Lower lobe of right lung (tissue), 2 donors: ENCODE measurements at regions not wholly inside any gene's neighbourhood (a gene's known extent, or its start where the extent isn't known, plus 50 kb on each side); places are given as distances from the start of the nearest gene placed in this dataset.

Experiments
- ATAC-seq, 2 donors: fragments of 200-7000 bp; cut with Tn5 transposase; one replicate each; pipeline ENCODE4 v1.9.1; 2020 to 2022; ENCODE audit warnings: mild to moderate bottlenecking in 2 of 2, moderate library complexity in 2 of 2
- DNase-seq: peaks from one replicate; pipeline ENCODE4 v3.0.0-alpha.2; 2020
- H3K27ac ChIP-seq: fragments of 200-600 bp; one replicate; pipeline ENCODE4 v1.8.0; 2022
- H3K27me3 ChIP-seq: fragments of 200-600 bp; one replicate; pipeline ENCODE4 v1.8.0; 2022; ENCODE audit warnings: low read depth
- H3K36me3 ChIP-seq: fragments of 200-600 bp; one replicate; pipeline ENCODE4 v1.8.0; 2022; ENCODE audit warnings: mild to moderate bottlenecking
- H3K4me1 ChIP-seq: fragments of 200-600 bp; one replicate; pipeline ENCODE4 v1.8.0; 2022
- H3K4me3 ChIP-seq: fragments of 200-600 bp; one replicate; pipeline ENCODE4 v1.8.0; 2022; ENCODE audit warnings: mild to moderate bottlenecking
- H3K9me3 ChIP-seq: fragments of 200-600 bp; one replicate; pipeline ENCODE4 v1.8.0; 2022
- CTCF ChIP-seq: fragments of 200-600 bp; IDR thresholded peaks from one replicate; pipeline ENCODE4 v1.8.0; 2022; ENCODE audit warnings: antibody characterized with exemption, mild to moderate bottlenecking
- intact Hi-C: fragments of 100-400 bp; cut with DNase I; formaldehyde crosslinking; loops from one replicate; pipeline ENCODE4 v1.11.0; 2022
- donor health status: DM: no; HTN: yes; CAD: no; lungs with severe emphysema.

GRCh38 chr15:60057554-60057953, 53.4 kb downstream of the FOXB1 start:
- intact Hi-C loops: no loop called here
- ATAC-seq: no peak
- Histone ChIP-seq H3K4me3 (no peak overlapping the region), H3K9me3 (peaks cover 10% of the 10 kb centered on the region), H3K4me1 (no peaks in the 10 kb centered on the region), H3K27ac (no peak overlapping the region), H3K36me3 (no peaks in the 10 kb centered on the region), H3K27me3 (no peaks in the 10 kb centered on the region)
- no peak for TF ChIP-seq CTCF
- no peak for DNase-seq

- H3K4me1 ChIP-seq: no peaks in the 10 kb centered on the region
- H3K9me3 ChIP-seq: peaks cover 10% of the 10 kb centered on the region
- H3K27ac ChIP-seq: no peak overlapping the region
- no peak for TF ChIP-seq CTCF
- H3K27me3 ChIP-seq: no peaks in the 10 kb centered on the region
- no peak overlapping the region for H3K4me3 ChIP-seq
- intact Hi-C loops: no loop called here
- H3K36me3 ChIP-seq: no peaks in the 10 kb centered on the region
- ATAC-seq (no peak), DNase-seq (no peak)
These were observed 55.1 kb downstream of the FOXB1 start for GRCh38 chr15:60059186-60059585.

- Histone ChIP-seq H3K9me3 (peaks cover 10% of the 10 kb centered on the region), H3K36me3 (no peaks in the 10 kb centered on the region), H3K27ac (no peak overlapping the region), H3K4me3 (no peak overlapping the region), H3K27me3 (no peaks in the 10 kb centered on the region), H3K4me1 (no peaks in the 10 kb centered on the region)
- no peak for TF ChIP-seq CTCF
- ATAC-seq (no peak), DNase-seq (no peak)
- intact Hi-C loops: no loop called here
These were observed 57.6 kb downstream of the FOXB1 start for GRCh38 chr15:60061758-60062157.

GRCh38 chr15:60062826-60063225, 58.7 kb downstream of the FOXB1 start:
- ATAC-seq: no peak
- intact Hi-C loops: no loop called here
- TF ChIP-seq CTCF: no peak

GRCh38 chr15:60065951-60066350, 61.8 kb downstream of the FOXB1 start:
- Histone ChIP-seq H3K36me3 (no peaks in the 10 kb centered on the region), H3K4me1 (no peaks in the 10 kb centered on the region), H3K27ac (no peak overlapping the region), H3K9me3 (peaks cover 10% of the 10 kb centered on the region), H3K27me3 (no peaks in the 10 kb centered on the region), H3K4me3 (no peak overlapping the region)
- no peak for TF ChIP-seq CTCF
- DNase-seq (no peak), ATAC-seq (no peak)
- intact Hi-C loops: no loop called here

More at GRCh38 chr15:60062826-60063225, 58.7 kb downstream of the FOXB1 start:
- no peak overlapping the region for H3K27ac ChIP-seq
- no peaks in the 10 kb centered on the region for H3K4me1 ChIP-seq
- H3K4me3 ChIP-seq: no peak overlapping the region
- DNase-seq: no peak
- peaks cover 10% of the 10 kb centered on the region for H3K9me3 ChIP-seq
- H3K36me3 ChIP-seq: no peaks in the 10 kb centered on the region
- no peaks in the 10 kb centered on the region for H3K27me3 ChIP-seq
